HCT116 (cell line): ENCODE measurements at regions not wholly inside any gene's neighbourhood (a gene's known extent, or its start where the extent isn't known, plus 50 kb on each side); places are given as distances from the start of the nearest gene placed in this dataset.

Experiments
- ATAC-seq: fragments of 200-7000 bp; cut with Tn5 transposase; 2 replicates; pipeline ENCODE4 v1.9.1; 2020; ENCODE audit warnings: mild to moderate bottlenecking, moderate library complexity
- BruUV-seq: library from RNA; stranded (reverse); fragments of 400-500 nt; replicated peaks from 2 replicates; lab custom pipeline; 2021; lab: Mats Ljungman, UMichigan
- CTCF ChIA-PET: fragments of 300-600 bp; sonication (Branson Sonifier 250); formaldehyde crosslinking; loops from one replicate; lab custom pipeline; 2021; ENCODE audit warnings: antibody characterized with exemption; lab: Charles Lee
- POLR2A ChIA-PET: fragments of 300-600, 350-600 bp; sonication (Branson Sonifier 250); formaldehyde crosslinking; loops from one replicate; lab custom pipeline; 2021; ENCODE audit warnings: antibody characterized with exemption; lab: Charles Lee
- RAD21 ChIA-PET, 2 experiments: fragments of 300-600 bp; sonication (Branson Sonifier 250); formaldehyde crosslinking; loops; one replicate each; lab custom pipeline; 2023; ENCODE audit warnings: low total read pairs in 2 of 2; ENCODE audit not compliant: uncharacterized antibody in 2 of 2, unreplicated experiment in 2 of 2, low non-redundant PET in 1 of 2; lab: Charles Lee
- DNase-seq: peaks from one replicate; pipeline ENCODE4 v3.0.0-alpha.2; 2010; ENCODE audit warnings: low read depth, low spot score
- H2AFZ ChIP-seq: fragments of 200-600 bp; shearing (Covaris generic), sonication (generic); 2 replicates; pipeline ENCODE4 v1.6.1; 2017; ENCODE audit warnings: low read depth, mixed run types, mixed read lengths, antibody characterized with exemption, low read length; ENCODE audit not compliant: poor library complexity, severe bottlenecking
- H3K27ac ChIP-seq: 2 replicates; pipeline ENCODE4 v1.5.1; 2012; ENCODE audit warnings: low read depth, low read length
- H3K27me3 ChIP-seq: fragments of 200-600 bp; sonication (generic); 2 replicates; pipeline ENCODE4 v1.6.1; 2016; ENCODE audit warnings: mixed run types, low read length, mixed read lengths; ENCODE audit not compliant: insufficient read depth
- H3K36me3 ChIP-seq, 2 experiments: fragments of 200-500 bp in 1 of 2; fragments of 200-600 bp in 1 of 2; sonication (Bioruptor generic) in 1 of 2; sonication (generic) in 1 of 2; 2 replicates each; pipeline versions ENCODE4 v1.5.1 to v1.6.1; 2014 to 2016; ENCODE audit warnings: low read length in 2 of 2, inconsistent platforms in 1 of 2, mixed read lengths in 1 of 2, mixed run types in 1 of 2; ENCODE audit not compliant: insufficient read depth in 2 of 2, control insufficient read depth in 1 of 2
- H3K4me1 ChIP-seq, 2 experiments: fragments of 200-600 bp in 1 of 2; sonication (generic) in 1 of 2; 2 replicates each; pipeline versions ENCODE4 v1.5.1 to v1.6.1; 2012 to 2017; ENCODE audit warnings: low read length in 2 of 2, inconsistent platforms in 1 of 2, mild to moderate bottlenecking in 1 of 2, mixed read lengths in 1 of 2, mixed run types in 1 of 2, moderate library complexity in 1 of 2; ENCODE audit not compliant: insufficient read depth in 2 of 2, control insufficient read depth in 1 of 2
- H3K4me2 ChIP-seq: fragments of 200-600 bp; sonication (generic); 2 replicates; pipeline ENCODE4 v1.6.1; 2017; ENCODE audit warnings: mixed run types, low read length, mixed read lengths
- H3K4me3 ChIP-seq, 2 experiments: fragments of 200-600 bp in 1 of 2; sonication (generic) in 1 of 2; replicated peaks in 1 of 2; 2 replicates each; pipeline ENCODE4 v1.5.1; 2011 to 2016; ENCODE audit warnings: low read length in 2 of 2, control low read depth in 1 of 2, low read depth in 1 of 2, mild to moderate bottlenecking in 1 of 2, mixed read lengths in 1 of 2, mixed run types in 1 of 2
- H3K79me2 ChIP-seq: fragments of 200-600 bp; sonication (generic); 2 replicates; pipeline ENCODE4 v1.6.1; 2017; ENCODE audit warnings: mild to moderate bottlenecking, mixed run types, low read length, moderate library complexity, mixed read lengths; ENCODE audit not compliant: insufficient read depth
- H3K9ac ChIP-seq: fragments of 200-600 bp; sonication (generic); 2 replicates; pipeline ENCODE4 v1.6.1; 2016; ENCODE audit warnings: low read length, mixed read lengths
- H3K9me2 ChIP-seq: fragments of 200-600 bp; sonication (generic), shearing (Covaris generic); 2 replicates; pipeline ENCODE4 v1.6.1; 2017; ENCODE audit warnings: mixed run types, mild to moderate bottlenecking, moderate library complexity; ENCODE audit not compliant: insufficient read depth
- H3K9me3 ChIP-seq, 2 experiments: fragments of 200-500 bp in 1 of 2; fragments of 200-600 bp in 1 of 2; sonication (Bioruptor generic) in 1 of 2; sonication (generic) in 1 of 2; 2 replicates each; pipeline ENCODE4 v1.6.1; 2014 to 2017; ENCODE audit warnings: low read length in 2 of 2, mixed read lengths in 2 of 2, inconsistent platforms in 1 of 2, low read depth in 1 of 2, mild to moderate bottlenecking in 1 of 2, mixed run types in 1 of 2, moderate library complexity in 1 of 2; ENCODE audit not compliant: control insufficient read depth in 1 of 2, insufficient read depth in 1 of 2
- H4K20me1 ChIP-seq: fragments of 200-600 bp; sonication (generic), shearing (Covaris generic); 2 replicates; pipeline ENCODE4 v1.6.1; 2017; ENCODE audit warnings: mixed run types, mild to moderate bottlenecking, moderate library complexity; ENCODE audit not compliant: insufficient read depth
- CBX3 ChIP-seq: IDR thresholded peaks from 2 replicates; pipeline ENCODE4 v1.6.1; 2012; ENCODE audit warnings: low read depth
- EGR1 ChIP-seq: IDR thresholded peaks from 2 replicates; pipeline ENCODE4 v1.6.1; 2012; ENCODE audit warnings: low read depth
- ELF1 ChIP-seq: IDR thresholded peaks from 2 replicates; pipeline ENCODE4 v1.6.1; 2012; ENCODE audit warnings: low read depth, borderline replicate concordance
- EZH2 ChIP-seq: fragments of 200-600 bp; sonication (generic); IDR thresholded peaks from 2 replicates; pipeline ENCODE4 v1.6.1; 2017; ENCODE audit warnings: antibody characterized with exemption, mixed run types
- EZH2phosphoT487 ChIP-seq: fragments of 200-600 bp; IDR thresholded peaks from 2 replicates; pipeline ENCODE4 v1.6.1; 2018; ENCODE audit warnings: antibody characterized with exemption, borderline replicate concordance
- JUND ChIP-seq: IDR thresholded peaks from 2 replicates; pipeline ENCODE4 v1.6.1; 2012
- POLR2A ChIP-seq: IDR thresholded peaks from 2 replicates; pipeline ENCODE4 v1.7.0; 2011; ENCODE audit warnings: borderline replicate concordance; ENCODE audit not compliant: insufficient read depth, insufficient read length; ENCODE audit errors: extremely low read depth
- POLR2AphosphoS5 ChIP-seq: IDR thresholded peaks from 2 replicates; pipeline ENCODE4 v1.6.1; 2011; ENCODE audit warnings: mild to moderate bottlenecking, low read depth, low read length, moderate library complexity
- RAD21 ChIP-seq: IDR thresholded peaks from 2 replicates; pipeline ENCODE4 v1.6.1; 2012; ENCODE audit warnings: low read depth, mild to moderate bottlenecking
- SIN3A ChIP-seq: IDR thresholded peaks from 2 replicates; pipeline ENCODE4 v1.6.1; 2012; ENCODE audit warnings: low read depth
- SP1 ChIP-seq: IDR thresholded peaks from 2 replicates; pipeline ENCODE4 v1.6.1; 2012; ENCODE audit warnings: low read depth
- SRF ChIP-seq: IDR thresholded peaks from 2 replicates; pipeline ENCODE4 v1.6.1; 2012; ENCODE audit warnings: low read depth
- YY1 ChIP-seq: IDR thresholded peaks from 2 replicates; pipeline ENCODE4 v1.6.1; 2011; ENCODE audit warnings: low read length, low read depth, moderate library complexity, mild to moderate bottlenecking; ENCODE audit not compliant: insufficient replicate concordance; ENCODE audit errors: extremely low read depth
- intact Hi-C: fragments of 100-400 bp; cut with micrococcal nuclease; formaldehyde crosslinking; loops from 2 replicates; pipeline ENCODE4 v1.10.0; 2022
- TF ChIP-seq, protein P1 (sequence below): IDR thresholded peaks from 2 replicates; pipeline ENCODE4 v1.6.1; 2012
- TF ChIP-seq, protein P2 (sequence below): IDR thresholded peaks from 2 replicates; pipeline ENCODE4 v1.6.1; 2012
- TF ChIP-seq, protein P3 (sequence below), 3 experiments: fragments of 200-600 bp in 1 of 3; sonication (generic) in 1 of 3; IDR thresholded peaks in 2 of 3; conservative IDR thresholded peaks in 1 of 3; 2 replicates each; pipeline ENCODE4 v1.5.1; 2012 to 2017; ENCODE audit warnings: low read depth in 2 of 3, low read length in 2 of 3, antibody characterized with exemption in 1 of 3, borderline replicate concordance in 1 of 3, control low read depth in 1 of 3, mild to moderate bottlenecking in 1 of 3, mixed read lengths in 1 of 3, mixed run types in 1 of 3, moderate library complexity in 1 of 3; ENCODE audit not compliant: insufficient read depth in 1 of 3
- TF ChIP-seq, protein P4 (sequence below): IDR thresholded peaks from 2 replicates; pipeline ENCODE4 v1.6.1; 2012; ENCODE audit warnings: low read depth

DNA sequence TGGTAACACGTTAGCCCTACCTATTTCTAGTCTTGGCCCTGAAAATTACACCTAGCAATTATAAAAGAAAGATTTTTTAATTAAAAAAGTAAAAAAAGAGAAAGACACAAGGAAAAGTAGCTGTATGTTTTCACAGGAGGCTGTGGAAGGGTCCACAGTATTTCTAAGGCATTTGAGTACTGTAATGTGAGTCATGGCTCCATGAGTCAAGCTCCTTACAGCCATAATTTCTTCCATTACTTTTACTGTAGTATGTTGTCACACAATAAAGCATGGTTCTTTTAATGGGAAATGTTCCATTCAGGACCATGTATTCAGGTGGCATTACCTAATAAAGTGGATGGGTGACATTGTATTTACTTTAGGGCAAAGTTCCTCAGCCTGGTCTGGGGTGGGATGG lies 113.4 kb downstream of the GPR37 start (continued):
- TF ChIP-seq RAD21 (no peak), CBX3 (no peak), SRF (no peak), YY1 (no peak), POLR2AphosphoS5 (no peak), JUND (no peak), SP1 (no peak)

DNA sequence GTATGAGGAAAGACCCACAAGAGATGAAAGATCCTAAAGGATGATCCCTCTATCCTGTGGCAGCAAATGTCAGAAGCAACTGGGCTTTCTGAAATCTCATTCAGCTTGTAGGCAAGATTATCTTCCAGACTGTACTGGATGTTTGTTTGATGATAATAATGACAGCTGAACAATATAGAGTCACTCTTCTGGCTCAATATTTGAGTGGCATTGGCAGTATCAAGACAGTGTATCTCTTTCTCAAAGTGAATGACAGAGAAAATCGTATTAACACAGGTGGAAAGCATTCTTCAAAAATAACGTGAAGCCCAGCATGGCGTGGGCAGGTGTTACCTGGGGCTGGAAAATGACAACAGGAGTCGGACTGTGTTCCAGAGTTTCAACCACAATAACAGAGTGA lies 114.5 kb downstream of the GPR37 start:
- Histone ChIP-seq H3K27ac (no peak overlapping the region), H3K36me3 (no peaks in the 10 kb centered on the region), H4K20me1 (no peaks in the 10 kb centered on the region), H3K9me2 (no peaks in the 10 kb centered on the region), H3K4me3 (no peak overlapping the region), H3K79me2 (no peaks in the 10 kb centered on the region), H3K4me1 (no peaks in the 10 kb centered on the region), H2AFZ (no peak overlapping the region), H3K27me3 (no peaks in the 10 kb centered on the region), H3K9me3 (no peaks in the 10 kb centered on the region), H3K9ac (no peak overlapping the region), H3K4me2 (no peak overlapping the region)
- RAD21 ChIA-PET: no interaction called here
- no TSS peak for BruUV-seq
- ATAC-seq (no peak), DNase-seq (no peak)
- POLR2A ChIA-PET: no interaction called here
- TF ChIP-seq POLR2AphosphoS5 (no peak), EZH2 (no peak), ELF1 (no peak), RAD21 (no peak), SIN3A (no peak), EZH2phosphoT487 (no peak), EGR1 (no peak), POLR2A (no peak), CBX3 (no peak)
- TF ChIP-seq, protein P1, sequence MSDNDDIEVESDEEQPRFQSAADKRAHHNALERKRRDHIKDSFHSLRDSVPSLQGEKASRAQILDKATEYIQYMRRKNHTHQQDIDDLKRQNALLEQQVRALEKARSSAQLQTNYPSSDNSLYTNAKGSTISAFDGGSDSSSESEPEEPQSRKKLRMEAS: no peak
- TF ChIP-seq, protein P2, sequence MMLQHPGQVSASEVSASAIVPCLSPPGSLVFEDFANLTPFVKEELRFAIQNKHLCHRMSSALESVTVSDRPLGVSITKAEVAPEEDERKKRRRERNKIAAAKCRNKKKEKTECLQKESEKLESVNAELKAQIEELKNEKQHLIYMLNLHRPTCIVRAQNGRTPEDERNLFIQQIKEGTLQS: no peak
- TF ChIP-seq, protein P3, sequence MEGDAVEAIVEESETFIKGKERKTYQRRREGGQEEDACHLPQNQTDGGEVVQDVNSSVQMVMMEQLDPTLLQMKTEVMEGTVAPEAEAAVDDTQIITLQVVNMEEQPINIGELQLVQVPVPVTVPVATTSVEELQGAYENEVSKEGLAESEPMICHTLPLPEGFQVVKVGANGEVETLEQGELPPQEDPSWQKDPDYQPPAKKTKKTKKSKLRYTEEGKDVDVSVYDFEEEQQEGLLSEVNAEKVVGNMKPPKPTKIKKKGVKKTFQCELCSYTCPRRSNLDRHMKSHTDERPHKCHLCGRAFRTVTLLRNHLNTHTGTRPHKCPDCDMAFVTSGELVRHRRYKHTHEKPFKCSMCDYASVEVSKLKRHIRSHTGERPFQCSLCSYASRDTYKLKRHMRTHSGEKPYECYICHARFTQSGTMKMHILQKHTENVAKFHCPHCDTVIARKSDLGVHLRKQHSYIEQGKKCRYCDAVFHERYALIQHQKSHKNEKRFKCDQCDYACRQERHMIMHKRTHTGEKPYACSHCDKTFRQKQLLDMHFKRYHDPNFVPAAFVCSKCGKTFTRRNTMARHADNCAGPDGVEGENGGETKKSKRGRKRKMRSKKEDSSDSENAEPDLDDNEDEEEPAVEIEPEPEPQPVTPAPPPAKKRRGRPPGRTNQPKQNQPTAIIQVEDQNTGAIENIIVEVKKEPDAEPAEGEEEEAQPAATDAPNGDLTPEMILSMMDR (IDR thresholded peaks at IDR 0.05 in 2 of 3, conservative IDR thresholded peaks at IDR 0.05 in 1 of 3; ENCODE audit: borderline replicate concordance in 1 of 3, insufficient read depth in 1 of 3, low read depth in 2 of 3, low read length in 2 of 3): no peak
- TF ChIP-seq, protein P4, sequence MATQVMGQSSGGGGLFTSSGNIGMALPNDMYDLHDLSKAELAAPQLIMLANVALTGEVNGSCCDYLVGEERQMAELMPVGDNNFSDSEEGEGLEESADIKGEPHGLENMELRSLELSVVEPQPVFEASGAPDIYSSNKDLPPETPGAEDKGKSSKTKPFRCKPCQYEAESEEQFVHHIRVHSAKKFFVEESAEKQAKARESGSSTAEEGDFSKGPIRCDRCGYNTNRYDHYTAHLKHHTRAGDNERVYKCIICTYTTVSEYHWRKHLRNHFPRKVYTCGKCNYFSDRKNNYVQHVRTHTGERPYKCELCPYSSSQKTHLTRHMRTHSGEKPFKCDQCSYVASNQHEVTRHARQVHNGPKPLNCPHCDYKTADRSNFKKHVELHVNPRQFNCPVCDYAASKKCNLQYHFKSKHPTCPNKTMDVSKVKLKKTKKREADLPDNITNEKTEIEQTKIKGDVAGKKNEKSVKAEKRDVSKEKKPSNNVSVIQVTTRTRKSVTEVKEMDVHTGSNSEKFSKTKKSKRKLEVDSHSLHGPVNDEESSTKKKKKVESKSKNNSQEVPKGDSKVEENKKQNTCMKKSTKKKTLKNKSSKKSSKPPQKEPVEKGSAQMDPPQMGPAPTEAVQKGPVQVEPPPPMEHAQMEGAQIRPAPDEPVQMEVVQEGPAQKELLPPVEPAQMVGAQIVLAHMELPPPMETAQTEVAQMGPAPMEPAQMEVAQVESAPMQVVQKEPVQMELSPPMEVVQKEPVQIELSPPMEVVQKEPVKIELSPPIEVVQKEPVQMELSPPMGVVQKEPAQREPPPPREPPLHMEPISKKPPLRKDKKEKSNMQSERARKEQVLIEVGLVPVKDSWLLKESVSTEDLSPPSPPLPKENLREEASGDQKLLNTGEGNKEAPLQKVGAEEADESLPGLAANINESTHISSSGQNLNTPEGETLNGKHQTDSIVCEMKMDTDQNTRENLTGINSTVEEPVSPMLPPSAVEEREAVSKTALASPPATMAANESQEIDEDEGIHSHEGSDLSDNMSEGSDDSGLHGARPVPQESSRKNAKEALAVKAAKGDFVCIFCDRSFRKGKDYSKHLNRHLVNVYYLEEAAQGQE: no peak
- CTCF ChIA-PET: no interaction called here
- intact Hi-C loops: no loop called here
